Lower lobe of right lung (tissue), 2 donors: ENCODE measurements at regions not wholly inside any gene's neighbourhood (a gene's known extent, or its start where the extent isn't known, plus 50 kb on each side); places are given as distances from the start of the nearest gene placed in this dataset.

Source experiments
- ATAC-seq, 2 donors: fragments of 200-7000 bp; cut with Tn5 transposase; one replicate each; pipeline ENCODE4 v1.9.1; 2020 to 2022; ENCODE audit warnings: mild to moderate bottlenecking in 2 of 2, moderate library complexity in 2 of 2
- DNase-seq: peaks from one replicate; pipeline ENCODE4 v3.0.0-alpha.2; 2020
- H3K27ac ChIP-seq: fragments of 200-600 bp; one replicate; pipeline ENCODE4 v1.8.0; 2022
- H3K27me3 ChIP-seq: fragments of 200-600 bp; one replicate; pipeline ENCODE4 v1.8.0; 2022; ENCODE audit warnings: low read depth
- H3K36me3 ChIP-seq: fragments of 200-600 bp; one replicate; pipeline ENCODE4 v1.8.0; 2022; ENCODE audit warnings: mild to moderate bottlenecking
- H3K4me1 ChIP-seq: fragments of 200-600 bp; one replicate; pipeline ENCODE4 v1.8.0; 2022
- H3K4me3 ChIP-seq: fragments of 200-600 bp; one replicate; pipeline ENCODE4 v1.8.0; 2022; ENCODE audit warnings: mild to moderate bottlenecking
- H3K9me3 ChIP-seq: fragments of 200-600 bp; one replicate; pipeline ENCODE4 v1.8.0; 2022
- CTCF ChIP-seq: fragments of 200-600 bp; IDR thresholded peaks from one replicate; pipeline ENCODE4 v1.8.0; 2022; ENCODE audit warnings: antibody characterized with exemption, mild to moderate bottlenecking
- intact Hi-C: fragments of 100-400 bp; cut with DNase I; formaldehyde crosslinking; loops from one replicate; pipeline ENCODE4 v1.11.0; 2022
- donor health status: DM: no; HTN: yes; CAD: no; lungs with severe emphysema.

- intact Hi-C loops: no loop called here
- Histone ChIP-seq H3K4me1 (no peaks in the 10 kb centered on the region), H3K9me3 (no peaks in the 10 kb centered on the region), H3K36me3 (no peaks in the 10 kb centered on the region), H3K27me3 (no peaks in the 10 kb centered on the region), H3K27ac (no peak overlapping the region), H3K4me3 (no peak overlapping the region)
- TF ChIP-seq CTCF: no peak
- ATAC-seq (peak in 1 of 2 donors; percentile 52), DNase-seq (no peak)
Observed at GRCh38 chr5:44641820-44642219, 166.9 kb upstream of the MRPS30 start.

- H3K27me3 ChIP-seq: no peaks in the 10 kb centered on the region
- ATAC-seq (no peak), DNase-seq (peak; percentile 26)
- no peaks in the 10 kb centered on the region for H3K9me3 ChIP-seq
- no peaks in the 10 kb centered on the region for H3K36me3 ChIP-seq
- TF ChIP-seq CTCF: no peak
- intact Hi-C loops: no loop called here
- H3K4me3 ChIP-seq: no peak overlapping the region
- no peaks in the 10 kb centered on the region for H3K4me1 ChIP-seq
- H3K27ac ChIP-seq: no peak overlapping the region
Observed at GRCh38 chr5:44640945-44641456, 167.7 kb upstream of the MRPS30 start.

- Histone ChIP-seq H3K9me3 (no peaks in the 10 kb centered on the region), H3K27me3 (no peaks in the 10 kb centered on the region), H3K27ac (no peak overlapping the region), H3K36me3 (no peaks in the 10 kb centered on the region), H3K4me1 (no peaks in the 10 kb centered on the region), H3K4me3 (no peak overlapping the region)
- TF ChIP-seq CTCF: no peak
- ATAC-seq: no peak
- DNase-seq: no peak
- intact Hi-C loops: no loop called here
Observed at GRCh38 chr5:44637916-44638869, 170.6 kb upstream of the MRPS30 start.

- H3K4me1 ChIP-seq: no peaks in the 10 kb centered on the region
- no peak overlapping the region for H3K27ac ChIP-seq
- ATAC-seq (no peak), DNase-seq (no peak)
- no peaks in the 10 kb centered on the region for H3K9me3 ChIP-seq
- no peaks in the 10 kb centered on the region for H3K36me3 ChIP-seq
- no peaks in the 10 kb centered on the region for H3K27me3 ChIP-seq
- no peak overlapping the region for H3K4me3 ChIP-seq
- intact Hi-C loops: no loop called here
- no peak for TF ChIP-seq CTCF
Observed at GRCh38 chr5:44632344-44632743, 176.4 kb upstream of the MRPS30 start.

GRCh38 chr5:44626846-44627245 is 181.9 kb upstream of the MRPS30 start:
- Histone ChIP-seq H3K4me3 (no peak overlapping the region), H3K27me3 (no peaks in the 10 kb centered on the region), H3K36me3 (no peaks in the 10 kb centered on the region), H3K9me3 (no peaks in the 10 kb centered on the region), H3K4me1 (no peaks in the 10 kb centered on the region), H3K27ac (no peak overlapping the region)
- no peak for TF ChIP-seq CTCF
- DNase-seq (no peak), ATAC-seq (no peak)
- intact Hi-C loops: no loop called here
